ENCODE measurements at regions not wholly inside any gene's neighbourhood (a gene's known extent, or its start where the extent isn't known, plus 50 kb on each side); places are given as distances from the start of the nearest gene placed in this dataset.

DNA sequence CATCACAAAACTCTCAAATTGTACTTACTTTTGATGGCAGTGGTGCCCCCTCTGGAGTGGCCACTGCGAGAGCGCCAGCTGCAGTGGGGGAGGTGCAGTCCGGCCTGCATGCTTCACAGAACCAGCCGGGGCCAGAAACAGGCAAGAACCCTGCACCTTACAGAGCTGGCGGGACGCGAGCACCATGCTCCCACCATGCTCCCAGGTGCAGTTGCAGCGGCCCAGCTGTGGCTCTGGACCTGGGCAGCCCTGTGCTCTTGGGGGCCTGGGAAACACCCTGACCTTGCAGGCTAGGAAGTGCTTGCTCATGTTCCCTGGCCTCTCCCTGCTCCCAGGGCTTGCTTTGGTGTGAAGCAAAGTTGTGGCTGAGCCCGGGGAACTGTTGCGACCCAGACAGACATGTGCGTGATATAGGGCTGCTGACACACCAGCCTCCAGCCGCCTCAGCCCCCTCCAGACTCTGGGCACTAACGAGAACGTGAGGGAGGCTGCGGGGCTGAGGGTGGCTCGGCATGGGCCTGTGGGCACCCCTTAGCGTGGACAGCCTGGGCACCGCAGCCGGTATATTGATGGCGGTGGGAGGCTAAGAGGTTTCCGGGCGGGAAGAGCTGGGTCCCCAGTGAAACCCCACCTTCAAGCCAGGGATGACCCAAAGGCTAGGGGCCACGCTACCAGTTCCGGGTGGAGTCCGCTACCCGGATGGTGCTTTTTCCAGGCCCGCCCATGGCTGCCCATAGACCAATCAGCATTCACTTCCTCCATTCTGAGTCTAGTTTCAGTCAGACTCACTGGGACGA is 1809.9 kb upstream of the ACO1 start:
- ATAC-seq (no peak), DNase-seq (ENCODE audit: low read depth, low spot score) (no peak)
- Histone ChIP-seq H3K27me3 (ENCODE audit: insufficient read depth, low read length) (no peaks in the 10 kb centered on the region), H3K79me2 (ENCODE audit: insufficient read depth, low read length) (no peaks in the 10 kb centered on the region), H3K27ac (ENCODE audit: low read depth, low read length) (no peak overlapping the region), H3K4me3 (replicated peaks in 1 of 2; ENCODE audit: low read depth in 1 of 2, low read length in 2 of 2) (no peak overlapping the region), H2AFZ (ENCODE audit: low read depth, low read length, poor library complexity, severe bottlenecking) (no peak overlapping the region), H3K9ac (ENCODE audit: low read length) (no peak overlapping the region), H3K4me2 (ENCODE audit: low read length) (no peak overlapping the region), H3K9me3 (ENCODE audit: control insufficient read depth in 1 of 2, insufficient read depth in 1 of 2, low read depth in 1 of 2, low read length in 2 of 2) (no peaks in the 10 kb centered on the region; a peak in 1 of 4 replicates), H3K9me2 (ENCODE audit: insufficient read depth) (no peaks in the 10 kb centered on the region), H3K4me1 (ENCODE audit: control insufficient read depth in 1 of 2, insufficient read depth in 2 of 2, low read length in 2 of 2) (no peaks in the 10 kb centered on the region), H3K36me3 (ENCODE audit: control insufficient read depth in 1 of 2, insufficient read depth in 2 of 2, low read length in 2 of 2) (no peaks in the 10 kb centered on the region), H4K20me1 (ENCODE audit: insufficient read depth) (no peaks in the 10 kb centered on the region)
- ChIA-PET POLR2A (no interaction called here), RAD21 (ENCODE audit: low non-redundant PET in 1 of 2, low total read pairs in 2 of 2, uncharacterized antibody in 2 of 2, unreplicated experiment in 2 of 2) (no interaction called here), CTCF (no interaction called here)
- TF ChIP-seq EZH2phosphoT487 (IDR thresholded peaks at IDR 0.05; ENCODE audit: borderline replicate concordance) (no peak), EGR1 (IDR thresholded peaks at IDR 0.05; ENCODE audit: low read depth) (no peak), ZFX (IDR thresholded peaks at IDR 0.05) (no peak), JUND (IDR thresholded peaks at IDR 0.05) (no peak), YY1 (IDR thresholded peaks at IDR 0.05; ENCODE audit: extremely low read depth, insufficient replicate concordance, low read depth, low read length) (no peak), ZNF274 (IDR thresholded peaks at IDR 0.05; ENCODE audit: low read depth, low read length) (no peak), RAD21 (IDR thresholded peaks at IDR 0.05; ENCODE audit: low read depth) (no peak), POLR2AphosphoS5 (IDR thresholded peaks at IDR 0.05; ENCODE audit: low read depth, low read length) (no peak), POLR2A (IDR thresholded peaks at IDR 0.05; ENCODE audit: borderline replicate concordance, extremely low read depth, insufficient read depth, insufficient read length) (no peak), FOSL1 (IDR thresholded peaks at IDR 0.05; ENCODE audit: low read depth) (no peak), CEBPB (IDR thresholded peaks at IDR 0.05; ENCODE audit: low read depth) (no peak), SIN3A (IDR thresholded peaks at IDR 0.05; ENCODE audit: low read depth) (no peak)
- TF ChIP-seq, protein P1, sequence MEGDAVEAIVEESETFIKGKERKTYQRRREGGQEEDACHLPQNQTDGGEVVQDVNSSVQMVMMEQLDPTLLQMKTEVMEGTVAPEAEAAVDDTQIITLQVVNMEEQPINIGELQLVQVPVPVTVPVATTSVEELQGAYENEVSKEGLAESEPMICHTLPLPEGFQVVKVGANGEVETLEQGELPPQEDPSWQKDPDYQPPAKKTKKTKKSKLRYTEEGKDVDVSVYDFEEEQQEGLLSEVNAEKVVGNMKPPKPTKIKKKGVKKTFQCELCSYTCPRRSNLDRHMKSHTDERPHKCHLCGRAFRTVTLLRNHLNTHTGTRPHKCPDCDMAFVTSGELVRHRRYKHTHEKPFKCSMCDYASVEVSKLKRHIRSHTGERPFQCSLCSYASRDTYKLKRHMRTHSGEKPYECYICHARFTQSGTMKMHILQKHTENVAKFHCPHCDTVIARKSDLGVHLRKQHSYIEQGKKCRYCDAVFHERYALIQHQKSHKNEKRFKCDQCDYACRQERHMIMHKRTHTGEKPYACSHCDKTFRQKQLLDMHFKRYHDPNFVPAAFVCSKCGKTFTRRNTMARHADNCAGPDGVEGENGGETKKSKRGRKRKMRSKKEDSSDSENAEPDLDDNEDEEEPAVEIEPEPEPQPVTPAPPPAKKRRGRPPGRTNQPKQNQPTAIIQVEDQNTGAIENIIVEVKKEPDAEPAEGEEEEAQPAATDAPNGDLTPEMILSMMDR (IDR thresholded peaks at IDR 0.05 in 2 of 3, conservative IDR thresholded peaks at IDR 0.05 in 1 of 3; ENCODE audit: borderline replicate concordance in 1 of 3, insufficient read depth in 1 of 3, low read depth in 2 of 3, low read length in 2 of 3) = no peak
- TF ChIP-seq, protein P2, sequence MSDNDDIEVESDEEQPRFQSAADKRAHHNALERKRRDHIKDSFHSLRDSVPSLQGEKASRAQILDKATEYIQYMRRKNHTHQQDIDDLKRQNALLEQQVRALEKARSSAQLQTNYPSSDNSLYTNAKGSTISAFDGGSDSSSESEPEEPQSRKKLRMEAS (IDR thresholded peaks at IDR 0.05) = no peak
- no TSS peak for BruUV-seq (replicated peaks)
- intact Hi-C loops (cut with micrococcal nuclease) = no loop called here
